C4-2B (cell line): ENCODE measurements at regions not wholly inside any gene's neighbourhood (a gene's known extent, or its start where the extent isn't known, plus 50 kb on each side); places are given as distances from the start of the nearest gene placed in this dataset.

Source experiments
- ZFX ChIP-seq: fragments of 450-650 bp; IDR thresholded peaks from 2 replicates; pipeline ENCODE4 v1.6.1; 2017
- TF ChIP-seq, protein P1 (sequence below): fragments of 450-650 bp; conservative IDR thresholded peaks from 2 replicates; pipeline ENCODE4 v1.5.1; 2017; ENCODE audit warnings: mild to moderate bottlenecking

DNA sequence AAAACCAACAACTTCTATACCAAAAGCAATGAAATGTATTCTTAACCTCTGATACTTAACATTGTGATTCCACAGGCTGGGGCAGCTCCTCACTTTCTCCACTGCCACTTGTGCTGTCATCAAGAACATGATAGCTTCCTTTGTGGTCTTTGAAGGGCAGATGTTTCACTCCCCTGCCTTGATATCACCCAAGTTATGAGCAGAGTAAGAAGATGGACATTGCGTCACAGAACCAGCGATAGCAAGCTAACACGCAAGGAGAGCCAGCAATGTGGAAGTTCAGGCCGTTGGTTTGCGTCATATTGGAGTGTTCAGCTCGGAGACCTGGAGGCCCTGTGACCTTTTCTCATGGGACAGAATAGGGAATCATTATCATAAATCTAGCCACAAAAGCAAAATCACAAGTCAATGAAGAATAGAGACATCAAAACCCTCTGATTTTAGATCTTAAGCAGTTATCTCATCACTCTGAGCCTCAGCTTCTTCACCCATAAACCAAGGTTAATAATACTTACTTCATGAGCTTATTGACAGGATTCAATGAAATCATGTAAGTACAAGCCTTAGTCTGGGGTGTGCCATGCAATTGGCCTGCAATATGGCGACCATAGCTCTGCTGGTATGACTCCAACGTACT is 183.8 kb upstream of the THBS1 start:
- TF ChIP-seq, protein P1, sequence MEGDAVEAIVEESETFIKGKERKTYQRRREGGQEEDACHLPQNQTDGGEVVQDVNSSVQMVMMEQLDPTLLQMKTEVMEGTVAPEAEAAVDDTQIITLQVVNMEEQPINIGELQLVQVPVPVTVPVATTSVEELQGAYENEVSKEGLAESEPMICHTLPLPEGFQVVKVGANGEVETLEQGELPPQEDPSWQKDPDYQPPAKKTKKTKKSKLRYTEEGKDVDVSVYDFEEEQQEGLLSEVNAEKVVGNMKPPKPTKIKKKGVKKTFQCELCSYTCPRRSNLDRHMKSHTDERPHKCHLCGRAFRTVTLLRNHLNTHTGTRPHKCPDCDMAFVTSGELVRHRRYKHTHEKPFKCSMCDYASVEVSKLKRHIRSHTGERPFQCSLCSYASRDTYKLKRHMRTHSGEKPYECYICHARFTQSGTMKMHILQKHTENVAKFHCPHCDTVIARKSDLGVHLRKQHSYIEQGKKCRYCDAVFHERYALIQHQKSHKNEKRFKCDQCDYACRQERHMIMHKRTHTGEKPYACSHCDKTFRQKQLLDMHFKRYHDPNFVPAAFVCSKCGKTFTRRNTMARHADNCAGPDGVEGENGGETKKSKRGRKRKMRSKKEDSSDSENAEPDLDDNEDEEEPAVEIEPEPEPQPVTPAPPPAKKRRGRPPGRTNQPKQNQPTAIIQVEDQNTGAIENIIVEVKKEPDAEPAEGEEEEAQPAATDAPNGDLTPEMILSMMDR: no peak
- no peak for TF ChIP-seq ZFX
